K562 (cell line): ENCODE measurements at regions not wholly inside any gene's neighbourhood (a gene's known extent, or its start where the extent isn't known, plus 50 kb on each side); places are given as distances from the start of the nearest gene placed in this dataset.

Experiments
- ATAC-seq: fragments of 200-7000 bp; cut with Tn5 transposase; 3 replicates; pipeline ENCODE4 v1.9.1; 2020; ENCODE audit warnings: moderate library complexity
- BruUV-seq: library from RNA; stranded (reverse); fragments of 400-500 nt; replicated peaks from 2 replicates; lab custom pipeline; 2021; lab: Mats Ljungman, UMichigan
- CTCF ChIA-PET: fragments of 300-600 bp; formaldehyde crosslinking; extraction: SDS; loops from one replicate; lab custom pipeline; 2021; ENCODE audit warnings: low intra/inter-chr PET ratio; lab: Yijun Ruan, JAX
- POLR2A ChIA-PET: fragments of 300-600, 350-650 bp; sonication (Branson Sonifier 250); formaldehyde crosslinking; extraction: SDS; loops from one replicate; lab custom pipeline; 2021; ENCODE audit warnings: antibody characterized with exemption, inconsistent platforms; lab: Yijun Ruan, JAX
- DNase-seq, 4 experiments: peaks; one replicate each; pipeline versions ENCODE4 v3.0.0 to v3.0.0-alpha.2; 2011 to 2018; ENCODE audit warnings: low spot score in 3 of 4, mixed read lengths in 3 of 4; ENCODE audit errors: extremely low read depth in 1 of 4
- FAIRE-seq: peaks from 2 replicates; lab custom pipeline; 2011; peaks lifted over from hg19 to GRCh38; lab: Jason Lieb, UNC
- H2AFZ ChIP-seq: 2 replicates; pipeline ENCODE4 v1.6.0; 2011; ENCODE audit warnings: low read depth, low read length, control low read depth, inconsistent platforms
- H3K27ac ChIP-seq: fragments of 200-600 bp; 3 replicates; pipeline ENCODE4 v1.8.0; 2011; ENCODE audit warnings: low read depth, mild to moderate bottlenecking, control low read depth, inconsistent platforms, low read length, moderate library complexity, mixed read lengths; ENCODE audit errors: extremely low read depth
- H3K27me3 ChIP-seq, 2 experiments: fragments of 300-600 bp in 1 of 2; 2 replicates in 1 of 2; 3 replicates in 1 of 2; pipeline versions ENCODE4 v1.6.0 to v1.8.0; 2011; ENCODE audit warnings: inconsistent platforms in 2 of 2, low read length in 2 of 2, mild to moderate bottlenecking in 1 of 2, mixed read lengths in 1 of 2, moderate library complexity in 1 of 2; ENCODE audit not compliant: control insufficient read depth in 2 of 2, insufficient read depth in 2 of 2
- H3K36me3 ChIP-seq: fragments of 300-600 bp; 3 replicates; pipeline ENCODE4 v1.8.0; 2011; ENCODE audit warnings: mild to moderate bottlenecking, low read length, inconsistent platforms; ENCODE audit not compliant: control insufficient read depth, insufficient read depth
- H3K4me1 ChIP-seq, 2 experiments: fragments of 200-600 bp in 1 of 2; replicated peaks in 1 of 2; 2 replicates in 1 of 2; 3 replicates in 1 of 2; pipeline versions ENCODE4 v1.5.1 to v1.8.0; 2011; ENCODE audit warnings: inconsistent platforms in 2 of 2, low read length in 2 of 2, mild to moderate bottlenecking in 1 of 2, mixed read lengths in 1 of 2, moderate library complexity in 1 of 2; ENCODE audit not compliant: control insufficient read depth in 2 of 2, insufficient read depth in 2 of 2
- H3K4me2 ChIP-seq: 2 replicates; pipeline ENCODE4 v1.6.1; 2011; ENCODE audit warnings: low read length, control low read depth, inconsistent platforms, mixed read lengths; ENCODE audit not compliant: insufficient read depth
- H3K4me3 ChIP-seq: fragments of 200-600 bp; sonication (generic), shearing (Covaris generic); 2 replicates; pipeline ENCODE4 v1.5.1; 2016; ENCODE audit warnings: control low read depth, inconsistent platforms
- H3K79me2 ChIP-seq: fragments of 200-600 bp; 3 replicates; pipeline ENCODE4 v1.8.0; 2011; ENCODE audit warnings: low read length, inconsistent platforms; ENCODE audit not compliant: control insufficient read depth, insufficient read depth
- H3K9ac ChIP-seq, 2 experiments: 2 replicates each; pipeline versions ENCODE4 v1.6.0 to v1.6.1; 2011; ENCODE audit warnings: low read depth in 2 of 2, low read length in 2 of 2, control low read depth in 1 of 2, inconsistent platforms in 1 of 2, mild to moderate bottlenecking in 1 of 2, mixed read lengths in 1 of 2; ENCODE audit not compliant: insufficient read depth in 1 of 2
- H3K9me1 ChIP-seq: one replicate; pipeline ENCODE4 v1.6.0; 2011; ENCODE audit warnings: inconsistent platforms, mild to moderate bottlenecking, low read length, moderate library complexity; ENCODE audit not compliant: control insufficient read depth, insufficient read depth
- H3K9me3 ChIP-seq: replicated peaks from 2 replicates; pipeline ENCODE4 v1.5.1; 2011; ENCODE audit warnings: low read depth, low read length, inconsistent platforms; ENCODE audit not compliant: control insufficient read depth, insufficient read depth
- H4K20me1 ChIP-seq: replicated peaks from 2 replicates; pipeline ENCODE4 v1.6.1; 2011; ENCODE audit warnings: low read length, inconsistent platforms, mixed read lengths; ENCODE audit not compliant: control insufficient read depth, insufficient read depth
- ATF1 ChIP-seq, 2 experiments: fragments of 450-650 bp in 1 of 2; IDR thresholded peaks; 2 replicates each; pipeline ENCODE4 v1.6.1; 2016; ENCODE audit warnings: missing compliant biosample characterization in 1 of 2, missing genetic modification characterization in 1 of 2
- CBFA2T2 ChIP-seq: fragments of 450-650 bp; conservative IDR thresholded peaks from 2 replicates; pipeline ENCODE4 v1.6.1; 2017; ENCODE audit warnings: mild to moderate bottlenecking
- CBX2 ChIP-seq: fragments of 200-600 bp; sonication (generic); IDR thresholded peaks from one replicate; pipeline ENCODE4 v1.6.1; 2012; ENCODE audit warnings: mild to moderate bottlenecking, low read length, inconsistent platforms; ENCODE audit not compliant: insufficient read depth, poor library complexity, severe bottlenecking
- CBX8 ChIP-seq: fragments of 200-600 bp; sonication (generic); IDR thresholded peaks from 2 replicates; pipeline ENCODE4 v1.6.1; 2012; ENCODE audit warnings: borderline replicate concordance, mixed run types, low read depth, mild to moderate bottlenecking, moderate library complexity, mixed read lengths, low read length, control low read depth, inconsistent platforms; ENCODE audit not compliant: poor library complexity, severe bottlenecking; ENCODE audit errors: extremely low read depth
- DDX20 ChIP-seq: fragments of 450-650 bp; IDR thresholded peaks from 2 replicates; pipeline ENCODE4 v1.6.1; 2016; ENCODE audit warnings: missing genetic modification characterization, low read depth, mild to moderate bottlenecking, missing compliant biosample characterization, moderate library complexity
- DEAF1 ChIP-seq: fragments of 450-650 bp; formaldehyde crosslinking; IDR thresholded peaks from 2 replicates; pipeline ENCODE4 v1.4.0; 2020; ENCODE audit warnings: mild to moderate bottlenecking, moderate library complexity
- MAFG ChIP-seq: fragments of 450-650 bp; conservative IDR thresholded peaks from 2 replicates; pipeline ENCODE4 v1.6.1; 2016; ENCODE audit warnings: missing genetic modification characterization, missing compliant biosample characterization
- NR3C1 ChIP-seq: sonication (generic); formaldehyde crosslinking; IDR thresholded peaks from 2 replicates; pipeline ENCODE4 v1.8.1; 2022; ENCODE audit warnings: missing genetic modification reagents
- RNF2 ChIP-seq: sonication (generic); IDR thresholded peaks from 2 replicates; pipeline ENCODE4 v1.6.1; 2016
- SAP30 ChIP-seq: fragments of 200-600 bp; sonication (generic); IDR thresholded peaks from 2 replicates; pipeline ENCODE4 v1.6.1; 2012; ENCODE audit warnings: borderline replicate concordance, low read depth, mild to moderate bottlenecking, moderate library complexity, low read length, control low read depth, inconsistent platforms; ENCODE audit not compliant: insufficient read depth, poor library complexity, severe bottlenecking
- SIN3B ChIP-seq: fragments of 450-650 bp; IDR thresholded peaks from 2 replicates; pipeline ENCODE4 v1.6.1; 2017; ENCODE audit warnings: low read depth, mild to moderate bottlenecking, moderate library complexity
- TCFL5 ChIP-seq: fragments of 250-450 bp; sonication (Bioruptor Pico); conservative IDR thresholded peaks from 2 replicates; pipeline ENCODE4 v1.6.1; 2021; ENCODE audit warnings: mild to moderate bottlenecking, moderate library complexity, matching md5 sums
- XRCC5 ChIP-seq: fragments of 200-400 bp; formaldehyde crosslinking; IDR thresholded peaks from 2 replicates; pipeline ENCODE4 v1.6.1; 2017; ENCODE audit warnings: low read depth, mild to moderate bottlenecking, low read length
- ZNF239 ChIP-seq: fragments of 250-450 bp; sonication (Bioruptor Pico); IDR thresholded peaks from 2 replicates; pipeline ENCODE4 v1.4.0; 2020; ENCODE audit warnings: mild to moderate bottlenecking
- ZNF609 ChIP-seq: sonication (generic); formaldehyde crosslinking; IDR thresholded peaks from 2 replicates; pipeline ENCODE4 v1.8.1; 2023; ENCODE audit warnings: missing genetic modification reagents, mild to moderate bottlenecking, borderline replicate concordance
- WGBS: fragments of 100-300 bp; shearing (Covaris generic); methylation state at CpG from one replicate; pipeline ENCODE4 v1.1.6; 2016; ENCODE audit warnings: low coverage, mixed read lengths; ENCODE audit not compliant: insufficient coverage; ENCODE audit errors: missing lambda C conversion rate; 5-methylcytosine and 5-hydroxymethylcytosine counted together
- in situ Hi-C: fragments of 300-500 bp; cut with MboI; formaldehyde crosslinking; loops from 4 replicates; pipeline ENCODE4 v1.15.0; 2018; ENCODE audit warnings: inconsistent platforms, mixed read lengths
- intact Hi-C: fragments of 100-400 bp; cut with micrococcal nuclease; formaldehyde crosslinking; loops from 2 replicates; pipeline ENCODE4 v1.14.2; 2022
- TF ChIP-seq, protein P1 (sequence below): fragments of 250-450 bp; sonication (Bioruptor Pico); IDR thresholded peaks from 2 replicates; pipeline ENCODE4 v1.4.0; 2020; ENCODE audit warnings: mild to moderate bottlenecking, moderate library complexity

GRCh38 chr19:33988601-33989000 is 183.7 kb upstream of the LSM14A start:
- no peak for ATAC-seq
- in situ Hi-C loops, result no loop called here
- no peak for TF ChIP-seq CBX8
- TF ChIP-seq, protein P1, sequence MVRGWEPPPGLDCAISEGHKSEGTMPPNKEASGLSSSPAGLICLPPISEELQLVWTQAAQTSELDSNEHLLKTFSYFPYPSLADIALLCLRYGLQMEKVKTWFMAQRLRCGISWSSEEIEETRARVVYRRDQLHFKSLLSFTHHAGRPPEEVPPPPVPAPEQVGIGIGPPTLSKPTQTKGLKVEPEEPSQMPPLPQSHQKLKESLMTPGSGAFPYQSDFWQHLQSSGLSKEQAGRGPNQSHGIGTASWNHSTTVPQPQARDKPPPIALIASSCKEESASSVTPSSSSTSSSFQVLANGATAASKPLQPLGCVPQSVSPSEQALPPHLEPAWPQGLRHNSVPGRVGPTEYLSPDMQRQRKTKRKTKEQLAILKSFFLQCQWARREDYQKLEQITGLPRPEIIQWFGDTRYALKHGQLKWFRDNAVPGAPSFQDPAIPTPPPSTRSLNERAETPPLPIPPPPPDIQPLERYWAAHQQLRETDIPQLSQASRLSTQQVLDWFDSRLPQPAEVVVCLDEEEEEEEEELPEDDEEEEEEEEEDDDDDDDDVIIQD, result no peak
- no peak for TF ChIP-seq ZNF609 (CRISPR knock-in tag)
- TF ChIP-seq ATF1 (CRISPR knock-in tag; IDR thresholded peaks at IDR 0.05), result no peak
- TF ChIP-seq ATF1 (tag; IDR thresholded peaks at IDR 0.05), result no peak
- TF ChIP-seq CBX2, result no peak
- TF ChIP-seq SAP30, result no peak
- TF ChIP-seq SIN3B, result no peak
- no peak for TF ChIP-seq RNF2
- TF ChIP-seq XRCC5, result no peak
- TF ChIP-seq DDX20 (tag), result no peak
- TF ChIP-seq NR3C1 (CRISPR knock-in tag), result no peak
- no peak for TF ChIP-seq ZNF239 (CRISPR knock-in tag)
- no peak for TF ChIP-seq MAFG
- no peak for TF ChIP-seq DEAF1 (CRISPR knock-in tag)
- TF ChIP-seq CBFA2T2, result no peak
- TF ChIP-seq TCFL5, result no peak

More at GRCh38 chr19:33988601-33989000, 183.7 kb upstream of the LSM14A start:
- Histone ChIP-seq H3K9me3 (no peaks in the 10 kb centered on the region), H3K27me3 (no peaks in the 10 kb centered on the region), H3K79me2 (no peaks in the 10 kb centered on the region), H3K36me3 (no peaks in the 10 kb centered on the region), H3K27ac (no peak overlapping the region), H2AFZ (no peak overlapping the region), H4K20me1 (no peaks in the 10 kb centered on the region), H3K9me1 (no peaks in the 10 kb centered on the region), H3K9ac (no peak overlapping the region), H3K4me3 (no peak overlapping the region), H3K4me1 (no peaks in the 10 kb centered on the region), H3K4me2 (no peak overlapping the region)
- BruUV-seq, result no TSS peak
- DNase-seq (no peak), FAIRE-seq (no peak)
- ChIA-PET CTCF (no interaction called here), POLR2A (no interaction called here)
- intact Hi-C loops, result no loop called here
- 0% methylated on average over 3 of the region's 3 CpGs for WGBS
